Prostate gland (tissue), 2 donors: ENCODE measurements at regions not wholly inside any gene's neighbourhood (a gene's known extent, or its start where the extent isn't known, plus 50 kb on each side); places are given as distances from the start of the nearest gene placed in this dataset.

ENCODE experiments used
- DNase-seq: peaks from one replicate; pipeline ENCODE4 v3.0.0-alpha.2; 2019; ENCODE audit warnings: low spot score
- H3K27ac ChIP-seq, 2 donors: fragments of 200-600 bp; sonication (generic); 2 replicates each; pipeline ENCODE4 v1.5.1; 2017 to 2019
- H3K27me3 ChIP-seq: fragments of 200-600 bp; sonication (generic); replicated peaks from 2 replicates; pipeline ENCODE4 v1.5.1; 2019; ENCODE audit not compliant: insufficient read depth
- H3K36me3 ChIP-seq, 2 donors: fragments of 200-600 bp; sonication (generic); 1 replicate in 1 of 2; 2 replicates in 1 of 2; pipeline versions ENCODE4 v1.5.1 to v1.8.1; 2017 to 2019
- H3K4me1 ChIP-seq: fragments of 200-600 bp; sonication (generic); replicated peaks from 2 replicates; pipeline ENCODE4 v1.5.1; 2019
- H3K4me3 ChIP-seq, 2 donors: fragments of 200-600 bp; sonication (generic); 2 replicates each; pipeline ENCODE4 v1.5.1; 2017 to 2019
- H3K9me3 ChIP-seq: fragments of 200-600 bp; sonication (generic); 2 replicates; pipeline ENCODE4 v1.5.1; 2017
- CTCF ChIP-seq, 4 experiments: fragments of 200-600 bp in 2 of 4; fragments of 450-650 bp in 2 of 4; sonication (generic) in 2 of 4; IDR thresholded peaks; 1 replicate in 3 of 4; 2 replicates in 1 of 4; pipeline ENCODE4 v1.5.1; 2016 to 2019; ENCODE audit warnings: antibody characterized with exemption in 4 of 4, mild to moderate bottlenecking in 2 of 4, moderate library complexity in 2 of 4
- POLR2A ChIP-seq: fragments of 450-650 bp; IDR thresholded peaks from one replicate; pipeline ENCODE4 v1.6.1; 2016; ENCODE audit warnings: antibody characterized with exemption, mild to moderate bottlenecking
- POLR2AphosphoS5 ChIP-seq: sonication (generic); formaldehyde crosslinking; IDR thresholded peaks from one replicate; pipeline ENCODE4 v1.6.1; 2017; ENCODE audit warnings: antibody characterized with exemption
- WGBS: methylation state at CpG from one replicate; pipeline ENCODE4 v1.1.5; 2018; 5-methylcytosine and 5-hydroxymethylcytosine counted together
- intact Hi-C: fragments of 100-400 bp; cut with DNase I; formaldehyde crosslinking; loops from one replicate; pipeline ENCODE4 v1.14.2; 2022

- Histone ChIP-seq H3K36me3 (no peaks in the 10 kb centered on the region), H3K27ac (no peak overlapping the region), H3K27me3 (no peaks in the 10 kb centered on the region), H3K4me3 (no peak overlapping the region), H3K9me3 (no peaks in the 10 kb centered on the region), H3K4me1 (no peaks in the 10 kb centered on the region)
- TF ChIP-seq POLR2AphosphoS5 (no peak), POLR2A (no peak), CTCF (IDR thresholded peaks at IDR 0.05) (no peak)
- DNase-seq, result no peak
- intact Hi-C loops, result no loop called here
- 67% methylated on average over 2 of the region's 2 CpGs for WGBS
Measured at GRCh38 chr12:72766517-72766916, 494.3 kb downstream of the TRHDE start.

GRCh38 chr12:72774023-72774422 lies 501.9 kb downstream of the TRHDE start:
- no peak for DNase-seq
- TF ChIP-seq POLR2A (no peak), CTCF (IDR thresholded peaks at IDR 0.05) (no peak), POLR2AphosphoS5 (no peak)
- Histone ChIP-seq H3K27ac (no peak overlapping the region), H3K9me3 (no peaks in the 10 kb centered on the region), H3K4me3 (no peak overlapping the region), H3K4me1 (no peaks in the 10 kb centered on the region), H3K36me3 (no peaks in the 10 kb centered on the region), H3K27me3 (no peaks in the 10 kb centered on the region)
- intact Hi-C loops, result no loop called here

GRCh38 chr12:72777806-72778205 lies 505.6 kb downstream of the TRHDE start:
- Histone ChIP-seq H3K9me3 (no peaks in the 10 kb centered on the region), H3K4me1 (no peaks in the 10 kb centered on the region), H3K36me3 (no peaks in the 10 kb centered on the region), H3K27ac (no peak overlapping the region), H3K4me3 (no peak overlapping the region), H3K27me3 (no peaks in the 10 kb centered on the region)
- 81% methylated on average over 1 of the region's 1 CpG for WGBS
- TF ChIP-seq CTCF (IDR thresholded peaks at IDR 0.05), result no peak
- no peak for TF ChIP-seq POLR2A
- no peak for TF ChIP-seq POLR2AphosphoS5
- DNase-seq, result no peak
- intact Hi-C loops, result no loop called here

- Histone ChIP-seq H3K4me3 (no peak overlapping the region), H3K9me3 (no peaks in the 10 kb centered on the region), H3K4me1 (no peaks in the 10 kb centered on the region), H3K27ac (no peak overlapping the region), H3K36me3 (no peaks in the 10 kb centered on the region), H3K27me3 (no peaks in the 10 kb centered on the region)
- intact Hi-C loops, result no loop called here
- 48% methylated on average over 1 of the region's 1 CpG for WGBS
- no peak for TF ChIP-seq POLR2A
- DNase-seq, result no peak
Measured at GRCh38 chr12:72790273-72790672, 518.1 kb downstream of the TRHDE start.

- whole genome bisulfite sequencing, result 93% methylated on average over 3 of the region's 3 CpGs
- Histone ChIP-seq H3K27ac (no peak overlapping the region), H3K36me3 (no peaks in the 10 kb centered on the region), H3K4me1 (no peaks in the 10 kb centered on the region), H3K9me3 (no peaks in the 10 kb centered on the region), H3K27me3 (no peaks in the 10 kb centered on the region), H3K4me3 (no peak overlapping the region)
- TF ChIP-seq CTCF (IDR thresholded peaks at IDR 0.05) (no peak), POLR2A (no peak), POLR2AphosphoS5 (no peak)
- intact Hi-C loops, result no loop called here
- DNase-seq, result no peak
Measured at GRCh38 chr12:72792889-72793288, 520.7 kb downstream of the TRHDE start.

GRCh38 chr12:72793796-72794195 lies 521.6 kb downstream of the TRHDE start:
- Histone ChIP-seq H3K36me3 (no peaks in the 10 kb centered on the region), H3K9me3 (no peaks in the 10 kb centered on the region), H3K4me3 (no peak overlapping the region), H3K27me3 (no peaks in the 10 kb centered on the region), H3K4me1 (no peaks in the 10 kb centered on the region), H3K27ac (no peak overlapping the region)
- no peak for TF ChIP-seq POLR2A
- no peak for TF ChIP-seq POLR2AphosphoS5
- no peak for TF ChIP-seq CTCF (IDR thresholded peaks at IDR 0.05)
- DNase-seq, result no peak
- 100% methylated on average over 1 of the region's 1 CpG for WGBS
- intact Hi-C loops, result no loop called here
